ENCODE measurements at regions not wholly inside any gene's neighbourhood (a gene's known extent, or its start where the extent isn't known, plus 50 kb on each side); places are given as distances from the start of the nearest gene placed in this dataset.

- TF ChIP-seq CTCF (IDR thresholded peaks at IDR 0.05; ENCODE audit: low read depth, low read length, missing input control) (no peak), JUND (IDR thresholded peaks at IDR 0.05) (no peak), MAX (IDR thresholded peaks at IDR 0.05) (no peak), RXRA (IDR thresholded peaks at IDR 0.05) (no peak), YY1 (IDR thresholded peaks at IDR 0.05) (no peak), ATF3 (IDR thresholded peaks at IDR 0.05) (no peak), RAD21 (IDR thresholded peaks at IDR 0.05) (no peak), REST (IDR thresholded peaks at IDR 0.05) (no peak), FOXA1 (IDR thresholded peaks at IDR 0.05) (no peak), GABPA (IDR thresholded peaks at IDR 0.05 in 1 of 2, conservative IDR thresholded peaks at IDR 0.05 in 1 of 2) (no peak), TAF1 (conservative IDR thresholded peaks at IDR 0.05) (no peak)
Observed at GRCh38 chr9:119877306-119877705, 508.1 kb upstream of the BRINP1 start.

Data from liver (tissue), 3 donors.